Calu3 (cell line): ENCODE measurements at regions not wholly inside any gene's neighbourhood (a gene's known extent, or its start where the extent isn't known, plus 50 kb on each side); places are given as distances from the start of the nearest gene placed in this dataset.

Experiments used
- BruUV-seq: library from RNA; stranded (reverse); fragments of 400-500 nt; replicated peaks from 2 replicates; lab custom pipeline; 2021; lab: Mats Ljungman, UMichigan
- CTCF ChIA-PET: fragments of 300-600 bp; sonication (Branson Sonifier 250); formaldehyde crosslinking; loops from one replicate; lab custom pipeline; 2022; ENCODE audit warnings: antibody characterized with exemption; lab: Charles Lee
- DNase-seq: peaks from one replicate; pipeline ENCODE4 v3.0.0; 2022
- H3K27ac Mint-ChIP-seq: one replicate; pipeline ENCODE4 v1.8.0; 2022; ENCODE audit warnings: mixed read lengths; ENCODE audit not compliant: unreplicated experiment
- H3K27me3 Mint-ChIP-seq: one replicate; pipeline ENCODE4 v1.8.0; 2022; ENCODE audit warnings: mixed read lengths; ENCODE audit not compliant: unreplicated experiment
- H3K36me3 Mint-ChIP-seq: one replicate; pipeline ENCODE4 v1.8.0; 2022; ENCODE audit warnings: mild to moderate bottlenecking, moderate library complexity, mixed read lengths; ENCODE audit not compliant: insufficient read depth, unreplicated experiment
- H3K4me1 Mint-ChIP-seq: one replicate; pipeline ENCODE4 v1.8.0; 2022; ENCODE audit warnings: mild to moderate bottlenecking, low read depth, mixed read lengths; ENCODE audit not compliant: unreplicated experiment
- H3K4me3 Mint-ChIP-seq: one replicate; pipeline ENCODE4 v1.8.0; 2022; ENCODE audit warnings: mild to moderate bottlenecking, low read depth, moderate library complexity, mixed read lengths; ENCODE audit not compliant: unreplicated experiment
- H3K9me3 Mint-ChIP-seq: one replicate; pipeline ENCODE4 v1.8.0; 2022; ENCODE audit warnings: low read depth, mixed read lengths; ENCODE audit not compliant: unreplicated experiment
- CTCF ChIP-seq: fragments of 200-600 bp; IDR thresholded peaks from one replicate; pipeline ENCODE4 v1.8.0; 2022; ENCODE audit warnings: antibody characterized with exemption; ENCODE audit not compliant: unreplicated experiment
- intact Hi-C: fragments of 100-400 bp; cut with micrococcal nuclease; formaldehyde crosslinking; loops from one replicate; pipeline ENCODE4 v1.10.0; 2022; ENCODE audit not compliant: unreplicated experiment

DNA sequence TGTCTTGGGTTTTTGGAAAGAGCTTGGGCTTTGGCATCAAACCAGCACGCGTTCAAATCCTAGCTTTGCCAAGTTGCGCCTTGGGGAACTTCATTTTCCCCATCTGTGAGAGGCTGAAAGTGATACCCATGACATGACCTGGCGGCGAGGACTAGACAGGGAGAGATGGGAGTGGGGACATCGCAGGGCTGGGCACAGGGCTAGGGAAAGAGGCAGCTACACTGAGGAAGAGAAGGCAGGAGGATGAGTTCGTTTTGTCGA lies 202.9 kb downstream of the IRF8 start:
- BruUV-seq: no TSS peak
- CTCF ChIA-PET: interaction anchor here (0.7 kb wide), 1 partner anchor 186 kb away, joined by 5 read pairs; no protein-coding TSS in a partner anchor
- TF ChIP-seq CTCF: no peak
- H3K27ac Mint-ChIP-seq: no peak overlapping the region
- peaks cover 50% of the 10 kb centered on the region for H3K27me3 Mint-ChIP-seq
- H3K4me3 Mint-ChIP-seq: no peak overlapping the region
- intact Hi-C loops: no loop called here
- DNase-seq: no peak
- no peaks in the 10 kb centered on the region for H3K36me3 Mint-ChIP-seq
- H3K9me3 Mint-ChIP-seq: no peaks in the 10 kb centered on the region
- H3K4me1 Mint-ChIP-seq: no peaks in the 10 kb centered on the region

DNA sequence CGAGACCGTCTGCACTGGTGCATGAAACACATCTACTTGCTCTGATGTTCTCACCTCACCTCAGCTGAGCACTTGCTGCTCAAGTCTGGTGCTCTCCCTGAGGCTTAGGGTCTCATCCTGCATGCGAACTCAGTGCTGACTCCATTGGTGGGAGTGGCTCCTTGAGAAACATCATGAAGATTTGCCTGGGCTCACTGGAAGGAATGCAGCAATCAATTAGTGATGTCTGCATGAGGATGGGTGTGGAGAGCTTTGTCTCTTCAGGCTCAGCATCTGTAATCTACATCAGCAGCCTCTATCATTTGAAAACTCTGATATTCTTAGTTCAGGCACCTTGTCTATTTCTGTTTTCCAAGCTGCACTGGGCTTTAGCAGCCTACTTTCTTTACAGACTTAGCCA lies 204.4 kb downstream of the IRF8 start:
- no peaks in the 10 kb centered on the region for H3K4me1 Mint-ChIP-seq
- BruUV-seq: no TSS peak
- CTCF ChIA-PET: no interaction called here
- no peak overlapping the region for H3K4me3 Mint-ChIP-seq
- no peak for TF ChIP-seq CTCF
- no peak overlapping the region for H3K27ac Mint-ChIP-seq
- no peaks in the 10 kb centered on the region for H3K36me3 Mint-ChIP-seq
- no peaks in the 10 kb centered on the region for H3K9me3 Mint-ChIP-seq
- peaks cover 38% of the 10 kb centered on the region for H3K27me3 Mint-ChIP-seq
- intact Hi-C loops: no loop called here
- no peak for DNase-seq

DNA sequence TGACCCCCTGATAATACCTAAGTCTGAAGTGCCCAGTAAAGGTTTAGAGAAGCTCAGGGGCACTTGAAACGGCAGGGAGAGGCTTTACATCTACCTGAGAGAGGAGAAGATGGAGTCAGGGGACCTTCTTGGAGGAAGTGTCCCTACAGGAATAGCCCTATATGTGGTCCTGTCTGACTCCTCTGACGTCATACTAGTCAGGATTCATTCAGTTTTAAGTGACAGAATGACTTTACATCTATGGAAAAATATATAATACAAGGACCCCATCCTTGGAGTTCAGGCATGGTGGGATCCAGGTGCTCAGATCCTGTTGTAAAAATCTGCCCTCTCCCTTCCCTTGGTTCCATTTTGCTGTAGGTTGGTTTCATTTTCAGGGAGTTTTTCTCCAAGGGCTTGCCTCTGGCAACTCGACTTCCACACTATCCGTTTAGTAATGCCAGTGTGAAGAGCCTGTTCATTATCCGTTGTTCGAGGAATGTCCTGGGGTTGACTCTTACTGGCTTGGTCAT lies 205.6 kb downstream of the IRF8 start:
- BruUV-seq: no TSS peak
- intact Hi-C loops: no loop called here
- Mint-ChIP-seq H3K9me3 (no peaks in the 10 kb centered on the region), H3K27ac (no peak overlapping the region), H3K36me3 (no peaks in the 10 kb centered on the region), H3K4me1 (no peaks in the 10 kb centered on the region), H3K4me3 (no peak overlapping the region), H3K27me3 (peaks cover 33% of the 10 kb centered on the region)
- TF ChIP-seq CTCF: no peak
- CTCF ChIA-PET: no interaction called here
- no peak for DNase-seq

GRCh38 chr16:86107215-86107825 lies 208.4 kb downstream of the IRF8 start:
- CTCF ChIA-PET: no interaction called here
- no peaks in the 10 kb centered on the region for H3K9me3 Mint-ChIP-seq
- no peak overlapping the region for H3K27ac Mint-ChIP-seq
- H3K27me3 Mint-ChIP-seq: peaks cover 39% of the 10 kb centered on the region
- no peaks in the 10 kb centered on the region for H3K4me1 Mint-ChIP-seq
- BruUV-seq: no TSS peak
- intact Hi-C loops: no loop called here
- H3K4me3 Mint-ChIP-seq: no peak overlapping the region
- DNase-seq: no peak
- no peak for TF ChIP-seq CTCF
- no peaks in the 10 kb centered on the region for H3K36me3 Mint-ChIP-seq
